RWPE2 (cell line): ENCODE measurements at regions not wholly inside any gene's neighbourhood (a gene's known extent, or its start where the extent isn't known, plus 50 kb on each side); places are given as distances from the start of the nearest gene placed in this dataset.

ENCODE experiments used
- ATAC-seq: fragments of 200-7000 bp; cut with Tn5 transposase; 3 replicates; pipeline ENCODE4 v1.9.1; 2021; ENCODE audit warnings: low read depth
- DNase-seq: peaks from one replicate; pipeline ENCODE4 v3.0.0-alpha.2; 2020; ENCODE audit warnings: low spot score
- H3K27ac ChIP-seq: fragments of 450-650 bp; 2 replicates; pipeline ENCODE4 v1.5.1; 2017; ENCODE audit warnings: mild to moderate bottlenecking; ENCODE audit not compliant: poor library complexity, severe bottlenecking
- H3K27me3 ChIP-seq: fragments of 250-450 bp; sonication (Bioruptor Pico); 2 replicates; pipeline ENCODE4 v1.5.1; 2021; ENCODE audit warnings: mild to moderate bottlenecking, moderate library complexity; ENCODE audit not compliant: insufficient read depth, poor library complexity, severe bottlenecking
- H3K36me3 ChIP-seq: fragments of 250-450 bp; sonication (Bioruptor Pico); 2 replicates; pipeline ENCODE4 v1.5.1; 2020; ENCODE audit warnings: low read depth, mild to moderate bottlenecking, moderate library complexity
- H3K4me1 ChIP-seq: fragments of 250-450 bp; sonication (Bioruptor Pico); 2 replicates; pipeline ENCODE4 v1.5.1; 2021; ENCODE audit warnings: mild to moderate bottlenecking, moderate library complexity; ENCODE audit not compliant: insufficient read depth, poor library complexity, severe bottlenecking
- H3K4me3 ChIP-seq: fragments of 250-450 bp; sonication (Bioruptor Pico); 2 replicates; pipeline ENCODE4 v1.5.1; 2021; ENCODE audit warnings: mild to moderate bottlenecking, moderate library complexity; ENCODE audit not compliant: severe bottlenecking
- H3K9me3 ChIP-seq: fragments of 250-450 bp; sonication (Bioruptor Pico); 2 replicates; pipeline ENCODE4 v1.5.1; 2021; ENCODE audit warnings: mild to moderate bottlenecking, moderate library complexity; ENCODE audit not compliant: severe bottlenecking
- TF ChIP-seq, protein P1 (sequence below): fragments of 450-650 bp; IDR thresholded peaks from one replicate; pipeline ENCODE4 v1.5.1; 2017; ENCODE audit warnings: mild to moderate bottlenecking, moderate library complexity; ENCODE audit not compliant: poor library complexity, severe bottlenecking

DNA sequence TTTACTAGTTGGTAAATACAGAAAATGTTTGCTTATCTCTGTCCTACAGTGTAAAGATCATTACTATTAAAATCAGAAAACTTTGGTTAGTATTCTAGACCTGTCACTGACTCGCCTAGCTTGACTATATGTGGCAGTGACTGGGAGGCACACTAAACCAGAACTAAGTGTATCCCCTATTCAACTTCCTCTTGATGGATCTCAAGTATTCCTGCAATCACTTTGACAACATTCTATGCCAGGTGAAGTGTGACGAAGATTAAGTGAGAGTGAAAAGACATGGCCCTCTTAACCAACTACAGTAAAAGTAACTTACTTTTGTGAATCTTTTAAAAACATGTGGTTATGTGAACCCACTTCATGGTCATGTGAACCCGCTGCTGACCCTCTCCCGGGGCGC lies 223.0 kb upstream of the ADAMTS5 start:
- no peaks in the 10 kb centered on the region for H3K4me1 ChIP-seq
- no peak overlapping the region for H3K27ac ChIP-seq
- H3K9me3 ChIP-seq, result no peaks in the 10 kb centered on the region
- no peak overlapping the region for H3K4me3 ChIP-seq
- no peaks in the 10 kb centered on the region for H3K27me3 ChIP-seq
- no peak for ATAC-seq
- no peak for DNase-seq
- H3K36me3 ChIP-seq, result no peaks in the 10 kb centered on the region
- TF ChIP-seq, protein P1, sequence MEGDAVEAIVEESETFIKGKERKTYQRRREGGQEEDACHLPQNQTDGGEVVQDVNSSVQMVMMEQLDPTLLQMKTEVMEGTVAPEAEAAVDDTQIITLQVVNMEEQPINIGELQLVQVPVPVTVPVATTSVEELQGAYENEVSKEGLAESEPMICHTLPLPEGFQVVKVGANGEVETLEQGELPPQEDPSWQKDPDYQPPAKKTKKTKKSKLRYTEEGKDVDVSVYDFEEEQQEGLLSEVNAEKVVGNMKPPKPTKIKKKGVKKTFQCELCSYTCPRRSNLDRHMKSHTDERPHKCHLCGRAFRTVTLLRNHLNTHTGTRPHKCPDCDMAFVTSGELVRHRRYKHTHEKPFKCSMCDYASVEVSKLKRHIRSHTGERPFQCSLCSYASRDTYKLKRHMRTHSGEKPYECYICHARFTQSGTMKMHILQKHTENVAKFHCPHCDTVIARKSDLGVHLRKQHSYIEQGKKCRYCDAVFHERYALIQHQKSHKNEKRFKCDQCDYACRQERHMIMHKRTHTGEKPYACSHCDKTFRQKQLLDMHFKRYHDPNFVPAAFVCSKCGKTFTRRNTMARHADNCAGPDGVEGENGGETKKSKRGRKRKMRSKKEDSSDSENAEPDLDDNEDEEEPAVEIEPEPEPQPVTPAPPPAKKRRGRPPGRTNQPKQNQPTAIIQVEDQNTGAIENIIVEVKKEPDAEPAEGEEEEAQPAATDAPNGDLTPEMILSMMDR, result no peak

DNA sequence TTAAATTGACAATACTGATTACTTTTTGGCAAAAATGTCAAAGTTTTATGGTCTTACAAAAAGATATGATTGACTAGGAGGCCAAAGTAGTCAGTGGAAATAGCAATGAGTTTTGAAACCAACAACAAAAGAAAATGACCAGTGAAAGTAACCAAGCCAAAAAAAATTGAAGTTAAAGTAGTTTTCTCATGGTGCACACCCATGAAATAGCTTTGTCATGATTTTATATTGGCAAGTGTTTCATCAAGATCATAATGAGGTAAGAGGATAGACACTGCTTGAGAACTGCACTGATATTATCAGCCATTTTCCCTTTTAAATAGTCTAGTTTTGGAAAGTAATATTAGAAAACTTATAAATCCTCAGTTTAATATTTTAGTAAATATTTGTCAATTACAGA lies 206.2 kb upstream of the ADAMTS5 start:
- TF ChIP-seq, protein P1, result no peak
- no peaks in the 10 kb centered on the region for H3K27me3 ChIP-seq
- DNase-seq (no peak), ATAC-seq (no peak)
- no peak overlapping the region for H3K4me3 ChIP-seq
- H3K9me3 ChIP-seq, result no peaks in the 10 kb centered on the region
- no peak overlapping the region for H3K27ac ChIP-seq
- no peaks in the 10 kb centered on the region for H3K4me1 ChIP-seq
- H3K36me3 ChIP-seq, result no peaks in the 10 kb centered on the region

DNA sequence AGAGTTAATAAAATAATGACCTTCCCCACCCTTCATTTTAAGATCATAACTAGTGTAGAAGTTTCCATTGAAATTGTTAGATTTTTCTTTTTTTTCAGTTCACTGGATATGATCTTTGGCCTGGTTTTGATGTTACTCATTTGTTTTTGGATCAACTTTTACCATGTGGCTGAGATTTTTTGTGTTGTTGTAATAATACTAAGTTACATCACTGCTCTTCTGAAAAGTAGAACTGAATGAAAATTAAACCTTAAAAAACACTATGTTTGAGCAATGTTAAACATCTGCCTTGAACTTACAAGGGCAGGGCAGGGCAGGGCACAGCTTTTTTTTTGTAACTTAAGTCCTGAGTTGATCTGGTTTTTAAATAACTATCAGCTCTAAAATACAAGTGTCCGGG lies 204.8 kb upstream of the ADAMTS5 start:
- no peaks in the 10 kb centered on the region for H3K9me3 ChIP-seq
- no peaks in the 10 kb centered on the region for H3K4me1 ChIP-seq
- no peak for DNase-seq
- no peak overlapping the region for H3K4me3 ChIP-seq
- H3K36me3 ChIP-seq, result no peaks in the 10 kb centered on the region
- TF ChIP-seq, protein P1, result no peak
- ATAC-seq, result no peak
- no peaks in the 10 kb centered on the region for H3K27me3 ChIP-seq
- H3K27ac ChIP-seq, result no peak overlapping the region

DNA sequence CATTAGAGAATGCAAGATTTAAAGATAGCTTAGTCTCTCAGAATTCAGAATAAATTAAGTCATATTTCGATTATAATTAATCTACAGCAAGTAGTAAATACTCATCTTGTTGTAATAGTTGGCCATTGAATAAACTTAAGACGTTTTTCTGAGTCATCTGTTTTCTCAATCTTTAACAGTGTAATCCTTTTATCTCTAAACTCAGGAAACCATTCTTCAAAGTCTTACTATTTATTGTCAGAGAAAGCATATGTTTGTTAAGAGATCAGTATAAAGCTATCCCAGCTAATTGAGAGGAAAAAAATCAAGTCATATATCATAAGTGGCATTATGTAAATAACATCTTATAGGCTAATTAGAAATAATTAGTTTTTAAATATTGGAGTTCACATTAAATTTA lies 201.2 kb upstream of the ADAMTS5 start:
- Histone ChIP-seq H3K27ac (no peak overlapping the region), H3K4me3 (no peak overlapping the region)
- TF ChIP-seq, protein P1, result no peak

DNA sequence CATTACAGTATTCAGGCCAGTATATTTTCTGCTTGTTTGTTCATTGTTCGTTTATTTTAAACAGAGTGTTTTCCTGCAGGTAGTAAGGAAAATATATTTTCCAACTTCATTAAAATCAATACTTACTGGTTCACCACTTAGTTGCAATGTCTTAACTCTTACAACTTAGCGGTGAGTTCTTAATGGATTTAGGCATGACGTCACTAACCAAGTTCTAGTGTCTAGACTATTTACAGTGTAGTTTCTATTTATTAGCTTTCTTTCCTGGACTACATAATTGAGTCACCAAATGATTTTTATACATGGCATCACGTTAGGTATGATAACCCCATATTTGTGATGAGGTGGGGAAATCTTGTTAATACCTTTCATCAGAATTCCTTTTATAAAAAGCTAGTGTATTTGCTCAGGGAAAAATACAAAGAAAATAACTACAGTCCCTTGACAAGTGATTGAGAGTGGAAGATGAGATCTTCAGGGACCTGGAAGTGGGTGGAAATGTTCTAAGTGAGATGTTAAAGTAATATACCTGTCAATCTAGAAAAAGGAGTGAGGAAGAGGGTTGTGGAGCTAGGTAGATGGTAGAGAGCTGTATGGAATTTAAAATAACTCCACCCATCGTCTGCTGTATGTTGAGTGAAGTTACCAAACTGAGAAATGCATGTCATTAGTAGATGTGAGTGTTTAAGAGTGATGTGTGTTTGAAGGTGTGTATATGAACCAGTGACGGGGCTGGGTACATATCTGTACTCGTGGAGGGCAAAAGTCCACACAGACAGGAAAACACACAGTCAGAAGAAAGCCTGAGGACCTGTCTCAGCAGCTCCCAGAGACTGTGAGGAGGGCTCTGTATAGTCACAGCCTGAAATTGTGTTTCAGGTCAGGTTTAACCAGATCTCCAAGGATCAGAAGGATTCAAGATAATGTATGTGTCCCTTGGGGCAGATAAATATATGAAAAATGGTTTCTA lies 197.6 kb upstream of the ADAMTS5 start:
- TF ChIP-seq, protein P1, result no peak
- no peak for DNase-seq
- H3K27me3 ChIP-seq, result no peaks in the 10 kb centered on the region
- no peaks in the 10 kb centered on the region for H3K4me1 ChIP-seq
- H3K27ac ChIP-seq, result no peak overlapping the region
- H3K9me3 ChIP-seq, result no peaks in the 10 kb centered on the region
- no peak overlapping the region for H3K4me3 ChIP-seq
- no peaks in the 10 kb centered on the region for H3K36me3 ChIP-seq
- ATAC-seq, result no peak

More for the DNA sequence above, 201.2 kb upstream of the ADAMTS5 start:
- no peaks in the 10 kb centered on the region for H3K4me1 ChIP-seq
- H3K27me3 ChIP-seq, result no peaks in the 10 kb centered on the region
- ATAC-seq (no peak), DNase-seq (no peak)
- no peaks in the 10 kb centered on the region for H3K36me3 ChIP-seq
- H3K9me3 ChIP-seq, result no peaks in the 10 kb centered on the region
